ENCODE measurements at regions not wholly inside any gene's neighbourhood (a gene's known extent, or its start where the extent isn't known, plus 50 kb on each side); places are given as distances from the start of the nearest gene placed in this dataset.
"Not testable (repeated sequence)": the region's sequence is repeated elsewhere in the genome, so short reads cannot be mapped to it uniquely, and the experiment has no call there.

DNA sequence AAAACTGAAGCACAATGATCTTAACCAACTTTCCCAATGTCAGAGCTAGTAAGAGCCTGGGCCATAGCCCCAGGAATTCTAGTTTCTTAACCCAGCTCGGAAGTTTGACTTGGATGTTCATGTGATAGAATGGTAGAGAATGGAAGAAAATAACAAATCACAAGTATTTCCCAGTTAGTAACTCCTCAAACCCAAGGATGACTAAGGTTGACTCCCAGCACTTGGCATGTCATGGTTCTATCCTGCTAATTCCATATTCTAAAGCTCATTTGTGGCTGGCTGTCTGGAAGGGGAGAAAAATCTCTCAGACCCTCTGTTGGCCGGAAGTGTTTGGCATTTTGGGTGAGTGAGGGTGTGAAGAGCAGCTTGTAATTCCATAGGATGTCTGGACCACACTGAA is 248.7 kb downstream of the RFPL4B start:
- TF ChIP-seq, protein P1, sequence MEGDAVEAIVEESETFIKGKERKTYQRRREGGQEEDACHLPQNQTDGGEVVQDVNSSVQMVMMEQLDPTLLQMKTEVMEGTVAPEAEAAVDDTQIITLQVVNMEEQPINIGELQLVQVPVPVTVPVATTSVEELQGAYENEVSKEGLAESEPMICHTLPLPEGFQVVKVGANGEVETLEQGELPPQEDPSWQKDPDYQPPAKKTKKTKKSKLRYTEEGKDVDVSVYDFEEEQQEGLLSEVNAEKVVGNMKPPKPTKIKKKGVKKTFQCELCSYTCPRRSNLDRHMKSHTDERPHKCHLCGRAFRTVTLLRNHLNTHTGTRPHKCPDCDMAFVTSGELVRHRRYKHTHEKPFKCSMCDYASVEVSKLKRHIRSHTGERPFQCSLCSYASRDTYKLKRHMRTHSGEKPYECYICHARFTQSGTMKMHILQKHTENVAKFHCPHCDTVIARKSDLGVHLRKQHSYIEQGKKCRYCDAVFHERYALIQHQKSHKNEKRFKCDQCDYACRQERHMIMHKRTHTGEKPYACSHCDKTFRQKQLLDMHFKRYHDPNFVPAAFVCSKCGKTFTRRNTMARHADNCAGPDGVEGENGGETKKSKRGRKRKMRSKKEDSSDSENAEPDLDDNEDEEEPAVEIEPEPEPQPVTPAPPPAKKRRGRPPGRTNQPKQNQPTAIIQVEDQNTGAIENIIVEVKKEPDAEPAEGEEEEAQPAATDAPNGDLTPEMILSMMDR (IDR thresholded peaks at IDR 0.05; ENCODE audit: extremely low read depth, insufficient read depth, missing control alignments) = no peak
- in situ Hi-C loops (cut with MboI; ENCODE audit: low pct_unique_long_range_greater_than_20kb, low sequenced_read_pairs, unreplicated experiment) = no loop called here
- DNase-seq (ENCODE audit: low spot score) = no peak

DNA sequence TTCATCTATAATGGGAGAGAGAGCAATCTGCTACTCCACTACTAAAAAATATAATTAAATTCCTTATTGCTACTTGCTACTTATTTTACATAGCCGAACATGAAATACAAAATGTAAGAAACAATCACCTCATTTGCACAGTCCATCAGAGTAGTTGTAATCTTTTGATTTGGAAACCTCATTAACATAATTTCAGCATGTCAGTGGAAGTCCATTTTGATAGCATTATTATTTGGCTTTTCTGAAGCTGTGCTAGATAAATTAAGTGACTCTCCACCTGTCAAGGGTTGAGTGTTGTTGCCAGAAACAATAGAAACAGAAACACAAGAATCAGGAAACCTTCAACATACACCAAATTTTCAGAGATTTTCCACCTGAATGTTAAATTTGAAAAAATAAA is 250.0 kb downstream of the RFPL4B start:
- no peak for DNase-seq (ENCODE audit: low spot score)
- in situ Hi-C loops (cut with MboI; ENCODE audit: low pct_unique_long_range_greater_than_20kb, low sequenced_read_pairs, unreplicated experiment) = no loop called here
- TF ChIP-seq, protein P1 (IDR thresholded peaks at IDR 0.05; ENCODE audit: extremely low read depth, insufficient read depth, missing control alignments) = no peak

DNA sequence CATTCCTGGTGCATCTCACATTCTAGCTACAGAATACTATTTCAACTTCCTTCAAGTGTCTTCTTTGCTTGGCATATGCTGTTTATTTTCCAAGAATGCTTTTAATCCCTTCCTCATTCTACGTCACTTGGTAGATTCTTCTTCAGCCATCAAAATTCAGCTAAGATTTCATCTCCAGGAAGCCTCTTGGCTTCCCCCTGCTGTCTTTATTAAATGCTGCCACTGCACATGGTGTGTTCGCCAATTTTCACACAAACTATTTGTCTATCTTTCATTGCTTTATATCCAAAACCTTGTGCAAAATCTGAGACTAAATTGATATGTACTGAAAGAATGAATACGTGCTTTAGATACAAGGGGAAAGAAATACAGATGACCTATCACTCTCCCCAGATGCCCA is 253.0 kb downstream of the RFPL4B start:
- no peak for DNase-seq (ENCODE audit: low spot score)
- in situ Hi-C loops (cut with MboI; ENCODE audit: low pct_unique_long_range_greater_than_20kb, low sequenced_read_pairs, unreplicated experiment) = no loop called here
- TF ChIP-seq, protein P1 (IDR thresholded peaks at IDR 0.05; ENCODE audit: extremely low read depth, insufficient read depth, missing control alignments) = no peak

DNA sequence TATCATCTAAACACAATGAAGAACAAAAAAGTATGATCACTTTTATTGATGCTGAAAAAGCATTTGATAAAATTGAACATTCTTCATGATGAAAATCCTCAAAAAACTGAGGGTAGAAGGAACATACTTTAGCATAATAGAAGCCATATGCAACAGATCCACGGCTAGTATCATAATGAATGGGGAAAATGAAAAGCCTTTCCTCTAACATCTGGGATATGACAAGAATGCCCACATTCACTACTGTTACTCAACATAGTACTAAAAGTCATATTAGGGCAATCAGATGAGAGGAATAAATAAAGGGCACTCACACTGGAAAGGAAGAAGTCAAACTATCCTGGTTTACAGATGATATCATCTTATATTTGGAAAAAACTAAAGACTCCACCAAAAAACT is 256.6 kb downstream of the RFPL4B start:
- in situ Hi-C loops (cut with MboI; ENCODE audit: low pct_unique_long_range_greater_than_20kb, low sequenced_read_pairs, unreplicated experiment) = no loop called here
- TF ChIP-seq, protein P1 (IDR thresholded peaks at IDR 0.05; ENCODE audit: extremely low read depth, insufficient read depth, missing control alignments) = no peak

DNA sequence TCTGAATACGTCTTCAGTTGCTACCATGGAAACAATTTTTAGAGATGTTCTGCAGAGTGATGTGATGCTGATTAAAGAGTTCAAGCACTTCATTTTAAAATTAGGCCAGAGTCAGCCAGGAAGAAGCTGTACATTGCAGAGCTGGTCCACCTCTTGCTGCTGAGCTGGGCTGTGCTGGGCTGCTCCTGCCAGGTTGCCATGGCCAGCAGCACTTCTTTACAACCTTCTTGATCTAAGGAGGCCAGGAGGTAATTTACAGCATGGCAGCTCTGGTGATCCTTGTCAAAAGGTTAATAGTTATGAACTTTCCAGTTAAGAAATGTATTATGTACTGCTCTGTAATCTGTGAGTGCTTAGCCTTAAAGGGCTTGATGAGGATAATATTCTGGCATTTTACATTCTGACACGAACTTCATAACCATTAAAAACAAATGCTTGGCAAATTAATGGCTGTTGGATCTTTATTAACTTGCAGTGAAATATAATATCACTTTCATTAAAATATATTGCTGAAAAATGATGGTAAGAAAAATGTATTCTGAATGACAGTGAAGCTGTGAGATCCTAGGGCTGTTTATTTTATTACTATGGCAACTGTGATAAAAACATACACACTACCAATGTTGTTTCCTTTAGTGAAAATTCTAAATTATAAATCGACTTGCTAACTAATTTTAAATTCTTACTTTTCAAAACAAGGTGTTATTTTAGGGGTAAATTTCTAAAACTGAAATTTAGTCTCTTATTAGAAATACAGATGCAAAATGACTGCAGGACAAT is 259.7 kb downstream of the RFPL4B start:
- TF ChIP-seq, protein P1 (IDR thresholded peaks at IDR 0.05; ENCODE audit: extremely low read depth, insufficient read depth, missing control alignments) = no peak
- in situ Hi-C loops (cut with MboI; ENCODE audit: low pct_unique_long_range_greater_than_20kb, low sequenced_read_pairs, unreplicated experiment) = no loop called here
- no peak for DNase-seq (ENCODE audit: low spot score)

More for the DNA sequence above, 256.6 kb downstream of the RFPL4B start:
- DNase-seq (ENCODE audit: low spot score) = no peak

DNA sequence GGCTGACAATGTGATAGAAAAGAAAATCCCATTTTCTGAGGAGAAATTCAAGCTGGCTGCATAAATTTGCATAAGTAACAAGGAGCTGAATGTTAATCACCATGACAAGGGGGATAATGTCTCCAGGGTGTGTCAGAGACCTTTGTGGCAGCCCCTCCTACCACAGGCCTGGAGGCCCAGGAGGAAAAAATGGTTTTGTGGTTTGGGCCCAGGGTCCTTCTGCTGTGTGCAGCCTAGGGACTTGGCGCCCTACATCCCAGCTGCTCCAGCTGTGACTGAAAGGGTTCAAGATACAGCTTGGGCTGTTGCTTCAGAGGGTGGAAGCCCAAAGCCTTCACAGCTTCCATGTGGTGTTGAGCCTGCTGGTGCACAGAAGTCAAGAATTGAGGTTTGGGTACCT is 261.8 kb downstream of the RFPL4B start:
- in situ Hi-C loops (cut with MboI; ENCODE audit: low pct_unique_long_range_greater_than_20kb, low sequenced_read_pairs, unreplicated experiment) = not testable (repeated sequence)

DNA sequence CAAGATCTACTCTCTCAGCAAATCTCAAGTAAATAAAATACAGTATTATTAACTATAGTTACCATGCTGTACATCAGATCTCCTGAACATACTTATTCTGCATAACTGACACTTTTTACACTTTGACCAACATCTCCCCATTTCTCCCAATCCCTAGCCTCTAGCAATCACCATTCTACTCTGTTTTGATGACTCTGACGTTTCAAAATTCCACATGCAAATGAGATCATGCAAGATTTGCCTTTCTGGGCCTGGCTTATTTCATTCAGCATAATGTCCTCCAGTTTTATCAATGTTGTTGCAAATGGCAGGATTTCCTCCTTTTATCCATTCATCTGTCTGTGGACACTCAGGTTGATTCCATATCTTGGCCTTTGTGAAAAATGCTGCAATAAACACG is 266.3 kb downstream of the RFPL4B start:
- in situ Hi-C loops (cut with MboI; ENCODE audit: low pct_unique_long_range_greater_than_20kb, low sequenced_read_pairs, unreplicated experiment) = no loop called here
- DNase-seq (ENCODE audit: low spot score) = no peak
- TF ChIP-seq, protein P1 (IDR thresholded peaks at IDR 0.05; ENCODE audit: extremely low read depth, insufficient read depth, missing control alignments) = no peak

More for the DNA sequence above, 261.8 kb downstream of the RFPL4B start:
- DNase-seq (ENCODE audit: low spot score) = not testable (repeated sequence)
